ENCODE measurements at regions not wholly inside any gene's neighbourhood (a gene's known extent, or its start where the extent isn't known, plus 50 kb on each side); places are given as distances from the start of the nearest gene placed in this dataset.

DNA sequence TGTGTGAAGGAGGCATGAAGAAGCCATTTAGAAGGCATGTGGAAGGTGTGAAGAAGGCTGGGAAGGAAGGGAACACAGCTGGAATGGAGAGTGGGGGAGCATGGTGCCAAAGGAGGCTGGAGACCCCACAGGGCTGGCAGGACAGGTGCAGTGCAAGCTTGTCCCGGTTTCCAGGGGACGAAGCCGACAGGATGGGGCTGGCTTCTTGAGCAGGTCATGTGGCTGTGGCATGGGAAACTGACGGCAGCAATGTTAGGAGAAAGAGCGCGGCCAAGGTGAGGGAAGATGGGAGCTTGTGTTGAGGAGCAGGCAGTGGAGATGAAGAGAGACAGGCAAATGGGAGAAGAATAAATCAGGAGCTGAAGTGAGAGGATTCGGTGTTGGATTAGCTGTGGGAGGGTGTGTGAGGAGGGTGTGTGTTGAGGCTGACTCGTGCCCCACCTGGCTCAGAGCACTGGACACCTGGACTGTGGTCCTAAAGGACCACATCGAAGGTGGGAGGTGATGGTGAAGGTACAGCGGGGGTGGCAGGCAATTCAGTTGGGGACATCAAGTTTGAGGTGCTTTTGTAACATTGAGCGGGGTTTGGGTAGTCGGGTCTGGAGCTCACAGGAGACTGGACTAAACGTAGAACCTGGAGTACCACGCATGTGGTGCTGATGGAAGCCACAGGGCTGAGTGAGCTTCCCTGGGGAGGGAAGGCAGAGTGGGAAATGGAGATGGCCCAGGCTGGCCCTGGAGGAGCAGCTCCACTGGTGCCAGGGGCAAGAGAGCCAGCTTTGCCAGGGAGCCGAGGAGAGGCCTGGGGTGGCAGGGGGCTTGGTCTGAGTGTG, 165.6 kb upstream of the HDAC4 start:
- Histone ChIP-seq H3K27me3 (no peaks in the 10 kb centered on the region), H3K4me3 (no peak overlapping the region), H3K36me3 (no peaks in the 10 kb centered on the region), H3K9me3 (no peaks in the 10 kb centered on the region), H3K27ac (no peak overlapping the region), H3K4me1 (no peaks in the 10 kb centered on the region)
- intact Hi-C loops (cut with DNase I), result no loop called here
- no peak for TF ChIP-seq CTCF (IDR thresholded peaks at IDR 0.05)
- 72 to 82% methylated on average over 15 of the region's 15 CpGs for WGBS, 2 donors
- no peak for FAIRE-seq
- peak in 1 of 6 donors; percentile 25 for DNase-seq
- no peak for ATAC-seq

DNA sequence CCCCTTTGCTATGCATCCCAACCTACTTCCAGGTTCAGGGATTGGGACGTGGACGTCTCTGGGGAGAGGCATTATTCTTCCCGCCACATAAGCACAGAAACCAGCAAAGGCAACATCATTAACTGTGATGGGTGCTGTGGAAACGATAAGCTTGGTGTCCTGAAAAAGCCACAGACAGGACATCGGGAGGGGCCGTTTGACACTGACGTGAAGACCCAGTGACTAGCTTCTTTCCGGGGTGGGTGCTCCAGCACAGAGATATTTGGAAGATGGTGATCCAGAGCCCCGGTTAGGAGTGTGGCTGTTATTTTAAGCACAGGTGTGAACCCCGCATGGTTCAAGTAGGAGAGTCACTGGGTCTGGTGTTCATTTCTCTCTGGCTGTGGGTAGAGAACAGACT, 163.8 kb upstream of the HDAC4 start:
- Histone ChIP-seq H3K4me3 (no peak overlapping the region), H3K9me3 (no peaks in the 10 kb centered on the region), H3K27ac (no peak overlapping the region), H3K36me3 (no peaks in the 10 kb centered on the region), H3K4me1 (no peaks in the 10 kb centered on the region), H3K27me3 (no peaks in the 10 kb centered on the region)
- intact Hi-C loops (cut with DNase I), result no loop called here
- no peak for FAIRE-seq
- WGBS, 2 donors, result 78 to 84% methylated on average over 10 of the region's 10 CpGs
- no peak for ATAC-seq
- TF ChIP-seq CTCF (IDR thresholded peaks at IDR 0.05), result no peak
- peak in 1 of 6 donors; percentile 13 for DNase-seq

DNA sequence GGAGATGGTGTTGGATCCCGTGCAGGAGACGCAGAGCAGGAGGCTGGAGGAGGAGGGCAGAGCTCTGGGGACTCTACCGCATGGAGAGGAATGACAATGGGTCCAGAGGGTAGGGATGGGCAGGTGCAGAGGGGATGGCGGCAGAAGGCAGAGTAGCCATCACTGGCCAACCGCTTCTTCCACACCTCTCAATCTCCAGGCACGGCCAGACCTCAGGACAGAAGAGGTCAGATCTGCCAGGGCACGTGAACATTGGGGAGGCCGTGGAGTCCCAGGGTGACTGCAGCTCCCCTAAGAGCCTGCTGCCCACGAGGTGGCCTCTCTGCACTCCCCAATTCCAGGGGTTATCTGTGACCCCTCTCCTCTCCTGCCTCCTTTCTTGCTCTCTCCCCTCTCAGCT, 162.7 kb upstream of the HDAC4 start:
- WGBS, 2 donors, result 76 to 88% methylated on average over 9 of the region's 9 CpGs
- DNase-seq (peak in 1 of 6 donors; percentile 13), FAIRE-seq (no peak), ATAC-seq (no peak)
- H3K27me3 ChIP-seq, result no peaks in the 10 kb centered on the region
- intact Hi-C loops (cut with DNase I), result no loop called here
- H3K9me3 ChIP-seq, result no peaks in the 10 kb centered on the region
- H3K4me3 ChIP-seq, result no peak overlapping the region
- H3K4me1 ChIP-seq, result no peaks in the 10 kb centered on the region
- no peaks in the 10 kb centered on the region for H3K36me3 ChIP-seq
- TF ChIP-seq CTCF (IDR thresholded peaks at IDR 0.05), result no peak
- no peak overlapping the region for H3K27ac ChIP-seq

DNA sequence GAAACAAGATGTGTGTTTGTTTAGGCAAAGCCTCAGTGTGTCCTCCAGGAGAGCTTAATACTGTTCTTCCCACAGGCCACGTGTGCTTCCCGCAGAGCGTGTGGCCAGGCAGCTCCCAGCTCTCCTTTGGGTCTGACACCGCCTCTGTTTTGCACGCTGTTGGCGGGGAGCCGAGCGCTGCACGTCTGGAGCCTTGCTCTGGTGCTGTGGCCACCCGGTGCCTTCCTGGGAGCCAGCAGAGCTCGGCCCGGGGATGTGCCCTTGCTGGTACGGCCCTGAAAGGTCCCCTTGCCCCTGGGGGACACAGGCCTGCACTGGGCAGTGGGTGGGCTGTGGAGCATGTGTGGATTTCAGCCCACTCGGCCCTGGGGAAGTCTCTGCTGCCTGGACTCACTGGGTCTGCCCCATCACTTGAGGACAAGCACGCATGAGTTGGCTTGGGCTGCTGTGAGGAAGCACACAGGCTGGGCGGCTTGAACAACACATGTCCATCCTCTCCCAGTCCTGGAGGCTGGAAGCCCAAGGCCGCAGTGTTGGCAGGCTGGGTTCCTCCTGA, 160.7 kb upstream of the HDAC4 start:
- Histone ChIP-seq H3K4me3 (no peak overlapping the region), H3K36me3 (no peaks in the 10 kb centered on the region), H3K4me1 (no peaks in the 10 kb centered on the region), H3K27ac (no peak overlapping the region), H3K27me3 (no peaks in the 10 kb centered on the region), H3K9me3 (no peaks in the 10 kb centered on the region)
- 63 to 75% methylated on average over 17 of the region's 17 CpGs for WGBS, 2 donors
- peak in 3 of 4 donors; percentile 31 to 47 (median 32) for ATAC-seq
- intact Hi-C loops (cut with DNase I), result no loop called here
- no peak for TF ChIP-seq CTCF (IDR thresholded peaks at IDR 0.05)
- peak in 2 of 6 donors; percentile 27 to 41 for DNase-seq
- no peak for FAIRE-seq

Measured in pancreas (tissue), 10 donors.